Calu3 (cell line): ENCODE measurements at regions not wholly inside any gene's neighbourhood (a gene's known extent, or its start where the extent isn't known, plus 50 kb on each side); places are given as distances from the start of the nearest gene placed in this dataset.

Experiments used
- BruUV-seq: library from RNA; stranded (reverse); fragments of 400-500 nt; replicated peaks from 2 replicates; lab custom pipeline; 2021; lab: Mats Ljungman, UMichigan
- CTCF ChIA-PET: fragments of 300-600 bp; sonication (Branson Sonifier 250); formaldehyde crosslinking; loops from one replicate; lab custom pipeline; 2022; ENCODE audit warnings: antibody characterized with exemption; lab: Charles Lee
- DNase-seq: peaks from one replicate; pipeline ENCODE4 v3.0.0; 2022
- H3K27ac Mint-ChIP-seq: one replicate; pipeline ENCODE4 v1.8.0; 2022; ENCODE audit warnings: mixed read lengths; ENCODE audit not compliant: unreplicated experiment
- H3K27me3 Mint-ChIP-seq: one replicate; pipeline ENCODE4 v1.8.0; 2022; ENCODE audit warnings: mixed read lengths; ENCODE audit not compliant: unreplicated experiment
- H3K36me3 Mint-ChIP-seq: one replicate; pipeline ENCODE4 v1.8.0; 2022; ENCODE audit warnings: mild to moderate bottlenecking, moderate library complexity, mixed read lengths; ENCODE audit not compliant: insufficient read depth, unreplicated experiment
- H3K4me1 Mint-ChIP-seq: one replicate; pipeline ENCODE4 v1.8.0; 2022; ENCODE audit warnings: mild to moderate bottlenecking, low read depth, mixed read lengths; ENCODE audit not compliant: unreplicated experiment
- H3K4me3 Mint-ChIP-seq: one replicate; pipeline ENCODE4 v1.8.0; 2022; ENCODE audit warnings: mild to moderate bottlenecking, low read depth, moderate library complexity, mixed read lengths; ENCODE audit not compliant: unreplicated experiment
- H3K9me3 Mint-ChIP-seq: one replicate; pipeline ENCODE4 v1.8.0; 2022; ENCODE audit warnings: low read depth, mixed read lengths; ENCODE audit not compliant: unreplicated experiment
- intact Hi-C: fragments of 100-400 bp; cut with micrococcal nuclease; formaldehyde crosslinking; loops from one replicate; pipeline ENCODE4 v1.10.0; 2022; ENCODE audit not compliant: unreplicated experiment
- TF ChIP-seq, protein P1 (sequence below): fragments of 200-600 bp; IDR thresholded peaks from one replicate; pipeline ENCODE4 v1.8.0; 2022; ENCODE audit warnings: antibody characterized with exemption; ENCODE audit not compliant: unreplicated experiment

DNA sequence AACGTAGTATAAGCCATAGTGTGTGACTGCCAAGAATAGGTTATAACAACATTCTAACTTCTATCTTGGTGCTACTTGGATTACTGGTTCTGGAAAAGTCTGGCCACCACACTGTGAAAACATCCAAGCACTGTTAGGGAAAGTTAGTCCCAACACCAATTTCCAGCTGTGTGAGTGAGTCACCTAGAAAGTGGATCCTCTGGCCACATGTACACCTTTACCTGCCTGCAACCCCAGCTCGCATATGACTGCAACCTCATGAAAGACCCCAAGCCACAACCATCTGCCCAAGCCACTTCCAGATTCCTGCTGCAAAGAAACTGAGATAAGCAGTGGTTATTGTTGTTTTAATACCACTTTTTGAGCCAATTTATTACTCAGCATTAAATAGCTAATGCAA is 404.5 kb downstream of the KCTD12 start:
- Mint-ChIP-seq H3K4me1 (no peaks in the 10 kb centered on the region), H3K36me3 (no peaks in the 10 kb centered on the region)
- CTCF ChIA-PET: no interaction called here

DNA sequence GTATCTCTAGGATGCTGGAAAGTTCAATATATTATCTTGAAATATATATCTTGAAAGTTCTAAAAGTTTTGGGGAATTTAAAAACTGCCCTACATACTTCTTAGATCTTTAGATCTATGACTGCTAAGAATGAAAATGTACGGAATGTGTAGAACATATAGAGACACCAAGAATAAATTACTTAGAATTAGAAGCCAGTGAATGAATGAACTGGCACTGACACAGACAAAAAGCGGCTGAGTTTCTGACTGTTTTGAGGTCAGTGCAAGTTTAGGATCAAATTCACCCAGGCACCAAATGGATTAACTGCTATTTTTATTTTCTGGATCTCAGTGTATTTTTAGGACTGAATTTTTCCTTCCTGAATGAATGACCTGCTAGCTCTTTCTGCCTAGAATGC is 411.2 kb downstream of the KCTD12 start:
- DNase-seq: no peak
- H3K36me3 Mint-ChIP-seq: no peaks in the 10 kb centered on the region
- CTCF ChIA-PET: no interaction called here
- intact Hi-C loops: loop anchor here (5.0 to 10.0 kb wide), 2 partner anchors 438 to 800 kb away; no protein-coding TSS in a partner anchor
- H3K4me3 Mint-ChIP-seq: no peak overlapping the region
- H3K9me3 Mint-ChIP-seq: no peaks in the 10 kb centered on the region
- H3K27me3 Mint-ChIP-seq: no peaks in the 10 kb centered on the region
- BruUV-seq: no TSS peak
- TF ChIP-seq, protein P1, sequence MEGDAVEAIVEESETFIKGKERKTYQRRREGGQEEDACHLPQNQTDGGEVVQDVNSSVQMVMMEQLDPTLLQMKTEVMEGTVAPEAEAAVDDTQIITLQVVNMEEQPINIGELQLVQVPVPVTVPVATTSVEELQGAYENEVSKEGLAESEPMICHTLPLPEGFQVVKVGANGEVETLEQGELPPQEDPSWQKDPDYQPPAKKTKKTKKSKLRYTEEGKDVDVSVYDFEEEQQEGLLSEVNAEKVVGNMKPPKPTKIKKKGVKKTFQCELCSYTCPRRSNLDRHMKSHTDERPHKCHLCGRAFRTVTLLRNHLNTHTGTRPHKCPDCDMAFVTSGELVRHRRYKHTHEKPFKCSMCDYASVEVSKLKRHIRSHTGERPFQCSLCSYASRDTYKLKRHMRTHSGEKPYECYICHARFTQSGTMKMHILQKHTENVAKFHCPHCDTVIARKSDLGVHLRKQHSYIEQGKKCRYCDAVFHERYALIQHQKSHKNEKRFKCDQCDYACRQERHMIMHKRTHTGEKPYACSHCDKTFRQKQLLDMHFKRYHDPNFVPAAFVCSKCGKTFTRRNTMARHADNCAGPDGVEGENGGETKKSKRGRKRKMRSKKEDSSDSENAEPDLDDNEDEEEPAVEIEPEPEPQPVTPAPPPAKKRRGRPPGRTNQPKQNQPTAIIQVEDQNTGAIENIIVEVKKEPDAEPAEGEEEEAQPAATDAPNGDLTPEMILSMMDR: no peak
- no peak overlapping the region for H3K27ac Mint-ChIP-seq
- no peaks in the 10 kb centered on the region for H3K4me1 Mint-ChIP-seq

More for the DNA sequence above, 404.5 kb downstream of the KCTD12 start:
- H3K27ac Mint-ChIP-seq: no peak overlapping the region
- intact Hi-C loops: loop anchor here (10.0 kb wide), 1 partner anchor 413 kb away; no protein-coding TSS in a partner anchor
- no peak overlapping the region for H3K4me3 Mint-ChIP-seq
- DNase-seq: no peak
- TF ChIP-seq, protein P1: no peak
- no TSS peak for BruUV-seq
- H3K27me3 Mint-ChIP-seq: no peaks in the 10 kb centered on the region
- no peaks in the 10 kb centered on the region for H3K9me3 Mint-ChIP-seq

DNA sequence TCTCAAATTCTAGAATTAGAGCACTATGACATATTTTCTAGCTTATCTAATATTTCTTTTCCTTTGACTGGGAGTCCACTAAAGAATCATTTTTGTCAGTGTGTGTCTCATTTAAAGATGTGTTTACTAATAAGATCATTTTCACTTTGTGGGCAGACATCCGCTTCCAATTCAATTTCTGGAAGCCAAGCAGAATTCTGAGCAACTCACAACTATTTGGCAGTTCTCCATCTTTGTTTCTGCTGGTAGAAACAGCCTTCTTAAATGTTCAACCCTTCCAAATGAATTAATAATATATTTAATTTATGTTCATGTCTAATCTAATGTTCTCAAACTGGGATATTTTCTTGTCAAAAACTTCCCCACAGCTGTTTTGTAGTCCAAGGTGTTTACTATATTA is 411.8 kb downstream of the KCTD12 start:
- Mint-ChIP-seq H3K36me3 (no peaks in the 10 kb centered on the region), H3K4me1 (no peaks in the 10 kb centered on the region), H3K27ac (no peak overlapping the region), H3K9me3 (no peaks in the 10 kb centered on the region), H3K4me3 (no peak overlapping the region), H3K27me3 (no peaks in the 10 kb centered on the region)
- intact Hi-C loops: loop anchor here (5.0 to 10.0 kb wide), 2 partner anchors 437 to 800 kb away; no protein-coding TSS in a partner anchor
- no TSS peak for BruUV-seq
- CTCF ChIA-PET: no interaction called here
- TF ChIP-seq, protein P1: no peak
- no peak for DNase-seq

DNA sequence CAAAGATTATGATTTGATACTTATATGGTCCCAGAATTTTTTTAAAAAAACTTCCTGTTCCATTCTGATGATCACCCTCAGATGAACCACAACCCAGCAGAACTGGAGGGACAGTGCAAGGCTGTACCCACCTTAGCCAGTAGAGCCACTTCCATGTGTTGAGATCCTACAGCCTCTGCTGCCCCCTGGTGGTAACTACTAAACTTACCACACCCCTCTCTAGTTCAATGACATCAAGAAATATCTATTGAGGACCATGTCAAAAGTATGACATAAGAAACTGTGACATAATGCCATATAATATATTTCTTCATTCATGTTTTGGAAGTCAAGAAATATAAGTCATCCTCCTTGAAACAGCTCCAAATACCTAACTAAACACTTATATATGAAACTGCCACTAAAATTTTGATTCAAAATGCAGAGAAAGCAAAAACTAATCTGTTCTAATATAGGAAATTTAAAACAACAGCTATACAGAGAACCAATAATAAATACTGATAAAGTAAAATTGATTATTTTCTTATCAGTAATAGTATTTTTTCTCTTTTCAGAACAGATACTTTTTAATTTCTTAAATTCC is 412.6 kb downstream of the KCTD12 start:
- CTCF ChIA-PET: no interaction called here
- no TSS peak for BruUV-seq
- intact Hi-C loops: loop anchor here (1.0 to 10.0 kb wide), 3 partner anchors 436 to 799 kb away; no protein-coding TSS in a partner anchor
- Mint-ChIP-seq H3K9me3 (no peaks in the 10 kb centered on the region), H3K4me3 (no peak overlapping the region), H3K27ac (no peak overlapping the region), H3K4me1 (no peaks in the 10 kb centered on the region), H3K27me3 (no peaks in the 10 kb centered on the region), H3K36me3 (no peaks in the 10 kb centered on the region)
- TF ChIP-seq, protein P1: peak; percentile 34
- DNase-seq: peak; percentile 55
